CD4-positive, alpha-beta T cell treated with Interleukin-12 subunit alpha and Interleukin-12 subunit beta, for 1 hour (primary cell): ENCODE measurements at regions not wholly inside any gene's neighbourhood (a gene's known extent, or its start where the extent isn't known, plus 50 kb on each side); places are given as distances from the start of the nearest gene placed in this dataset.

Source experiments
- DNase-seq: peaks from one replicate; pipeline ENCODE4 v3.0.0-alpha.2; 2020

DNA sequence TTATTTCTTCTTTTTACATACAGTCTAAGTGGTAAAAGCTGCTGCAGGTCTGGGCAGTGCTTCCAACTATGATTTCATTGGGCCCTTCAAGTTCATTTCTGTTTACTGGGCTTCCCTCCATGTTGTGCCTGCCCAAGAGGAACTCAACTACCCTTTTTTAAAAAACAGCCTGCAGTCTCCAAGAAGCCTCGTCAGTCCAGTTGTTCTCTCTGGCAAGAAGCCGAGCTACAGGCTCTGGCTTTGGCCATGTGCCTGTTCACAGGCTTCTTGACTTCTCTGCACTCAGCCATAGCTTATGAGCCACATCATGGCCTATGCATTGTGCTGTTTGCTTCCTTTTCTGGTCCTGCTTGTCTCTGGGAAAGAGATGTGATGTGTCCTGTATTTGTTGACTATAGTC, 119.7 kb upstream of the PJA2 start:
- DNase-seq = no peak

DNA sequence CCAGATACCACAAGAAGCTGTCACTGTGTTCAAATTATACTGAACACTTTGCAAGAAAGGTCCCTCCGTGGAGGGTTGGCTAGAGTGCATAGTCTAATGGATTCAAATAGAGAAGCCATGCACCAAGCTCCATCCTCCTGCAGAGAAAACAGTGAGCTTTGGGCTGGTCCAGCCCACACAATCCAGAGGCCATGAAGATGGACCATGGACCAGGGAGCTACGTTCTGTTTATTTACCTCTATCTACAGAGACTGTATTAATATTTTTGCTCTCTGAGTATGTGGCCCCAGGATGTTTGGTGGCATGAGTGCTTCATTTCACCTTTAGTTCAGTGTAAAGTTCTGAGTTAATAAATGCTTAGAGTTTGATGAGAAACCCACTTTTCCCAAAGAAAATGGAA, 114.8 kb upstream of the PJA2 start:
- DNase-seq = no peak

DNA sequence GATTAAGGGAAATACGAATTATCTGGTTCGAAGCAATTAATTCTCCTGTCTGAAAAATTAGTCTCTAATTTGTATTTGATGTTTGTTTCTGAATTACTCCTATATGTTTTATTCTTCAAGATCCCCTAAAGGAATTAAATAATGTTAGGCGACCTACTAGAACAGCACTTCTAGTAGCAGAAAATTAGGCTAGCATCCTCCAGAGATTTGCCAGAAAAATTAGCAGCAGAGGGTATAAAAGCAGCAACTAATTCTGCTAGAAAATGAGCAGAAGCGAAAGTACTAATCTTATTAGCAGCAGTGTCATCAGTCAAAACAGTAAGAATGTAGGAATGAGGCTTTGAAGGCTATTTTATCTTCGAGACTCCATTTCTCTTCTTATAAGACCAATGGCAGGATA, 114.3 kb upstream of the PJA2 start:
- DNase-seq = no peak

DNA sequence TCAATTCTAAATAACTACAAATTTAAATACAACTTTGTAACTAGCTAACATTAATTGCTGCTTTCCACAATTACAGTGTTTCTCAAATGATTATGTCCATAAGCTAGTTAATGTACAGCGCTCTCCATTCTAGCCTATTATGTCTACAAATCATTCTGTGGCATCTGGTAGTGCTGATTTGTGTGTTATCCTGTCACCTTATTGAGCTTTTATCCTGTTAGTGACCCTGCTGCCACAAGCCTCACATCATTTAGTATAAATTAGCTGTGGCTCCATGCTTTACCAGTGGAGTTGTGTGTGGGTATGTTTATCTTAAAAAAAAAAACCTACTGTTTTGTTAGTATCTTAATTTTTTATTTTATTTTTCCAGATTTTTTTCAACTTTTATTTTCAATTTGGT, 112.6 kb upstream of the PJA2 start:
- no peak for DNase-seq

DNA sequence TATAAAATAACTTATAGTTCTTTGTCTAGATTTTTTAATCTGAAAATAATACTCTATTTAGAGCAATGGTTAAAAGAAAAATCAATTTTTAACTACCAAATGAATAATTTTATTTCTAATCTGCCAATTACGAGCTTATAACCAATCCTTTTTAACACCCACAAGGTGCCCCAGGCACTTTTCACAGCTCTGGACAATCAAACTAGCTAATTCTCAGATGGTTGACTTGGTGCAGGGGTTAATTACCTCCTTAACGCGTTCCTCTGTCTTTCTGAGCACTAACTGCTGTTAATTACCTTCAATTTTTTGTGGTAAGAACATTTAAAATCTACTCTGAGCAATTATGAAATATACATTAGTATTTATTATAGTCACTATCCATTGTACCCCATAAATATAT, 109.6 kb upstream of the PJA2 start:
- DNase-seq = no peak

DNA sequence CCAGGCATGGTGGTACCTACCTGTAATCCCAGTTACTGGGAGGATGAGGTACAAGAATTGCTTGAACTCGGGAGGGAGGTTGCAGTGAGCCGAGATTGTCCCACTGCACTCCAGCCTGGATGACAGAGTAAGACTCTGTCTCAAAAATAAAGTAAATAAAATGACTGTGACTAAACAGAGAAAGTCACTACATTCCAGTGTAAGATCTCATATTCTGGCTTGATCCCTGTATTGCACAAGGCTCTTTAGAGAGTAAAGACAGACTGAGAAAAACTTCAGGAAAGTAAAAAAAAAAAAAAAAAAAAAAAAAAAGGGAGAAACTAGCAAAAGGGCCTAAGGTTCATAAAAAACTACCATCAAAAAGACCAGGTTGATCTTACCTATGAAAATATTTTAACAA, 106.6 kb upstream of the PJA2 start:
- no peak for DNase-seq

DNA sequence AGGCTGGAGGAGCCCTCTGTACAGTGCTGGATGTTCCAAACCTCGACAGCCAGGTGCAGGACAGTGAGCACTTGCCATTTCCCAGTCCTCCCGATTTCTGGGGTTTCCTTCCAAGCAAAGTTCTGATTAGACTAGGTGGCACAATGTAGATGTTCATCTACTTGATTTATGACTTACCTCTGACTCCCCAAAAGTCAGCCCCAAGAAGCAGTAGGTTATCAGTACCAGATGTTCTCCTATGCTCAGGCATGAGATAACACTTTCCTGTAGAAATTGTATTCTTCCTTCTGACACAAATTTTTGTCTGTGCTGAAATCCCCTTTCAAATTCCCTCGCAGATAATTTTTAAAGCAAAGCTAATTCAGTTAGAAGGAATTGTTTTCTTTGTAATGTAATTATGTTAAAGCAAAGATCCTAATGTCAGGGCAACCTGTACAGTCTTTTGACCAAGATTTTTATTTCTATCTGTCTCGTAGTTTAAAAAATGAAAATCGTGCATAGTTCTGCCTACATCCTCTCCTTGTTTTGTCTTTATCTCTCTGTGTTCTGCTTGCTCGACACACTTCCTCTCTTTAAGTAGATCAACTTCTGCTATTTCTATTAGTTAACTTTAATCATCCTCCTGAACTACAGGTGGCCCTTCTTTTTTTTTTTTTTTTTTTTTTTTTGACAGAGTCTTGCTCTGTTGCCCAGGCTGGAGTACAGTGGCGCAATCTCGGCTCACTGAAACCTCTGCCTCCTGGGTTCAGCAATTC, 102.4 kb upstream of the PJA2 start:
- DNase-seq = no peak

DNA sequence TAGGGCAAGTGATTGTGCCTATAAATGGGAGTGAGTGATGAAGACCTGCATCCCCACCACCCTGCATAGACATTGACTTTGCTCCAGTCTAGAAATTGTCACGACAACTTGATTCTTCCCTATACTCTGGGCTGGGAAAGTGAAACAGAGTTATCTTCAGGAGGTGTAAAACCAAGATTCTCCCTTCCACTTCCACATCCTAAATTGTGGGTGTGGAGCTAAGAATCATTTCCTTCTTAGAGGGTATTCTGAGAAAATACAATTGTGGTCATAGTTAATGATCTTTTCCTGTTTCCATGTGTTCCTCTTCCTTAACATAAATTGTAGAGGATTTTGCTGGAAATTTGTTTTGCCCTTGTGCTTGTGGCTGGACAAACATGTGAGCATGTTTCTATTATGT, 96.8 kb upstream of the PJA2 start:
- DNase-seq = no peak

DNA sequence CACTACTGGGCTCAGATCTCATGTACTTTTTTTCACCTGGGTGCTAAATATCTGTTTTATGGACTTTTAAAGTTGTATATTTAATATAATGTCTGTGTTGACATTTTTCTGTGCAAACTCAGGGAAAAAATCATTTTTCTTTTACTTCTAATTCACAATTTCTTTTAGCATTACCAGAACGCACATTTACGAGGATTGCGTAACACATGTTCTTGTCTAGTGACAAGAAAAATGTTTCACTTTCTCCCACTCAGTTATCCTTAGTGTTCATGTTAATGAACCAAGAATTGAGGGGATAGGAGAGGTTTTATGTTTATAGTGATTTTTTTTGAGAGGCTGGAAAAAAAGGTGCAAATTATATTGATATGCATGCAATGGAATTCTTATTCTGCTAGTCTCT, 86.3 kb upstream of the PJA2 start:
- DNase-seq = no peak

DNA sequence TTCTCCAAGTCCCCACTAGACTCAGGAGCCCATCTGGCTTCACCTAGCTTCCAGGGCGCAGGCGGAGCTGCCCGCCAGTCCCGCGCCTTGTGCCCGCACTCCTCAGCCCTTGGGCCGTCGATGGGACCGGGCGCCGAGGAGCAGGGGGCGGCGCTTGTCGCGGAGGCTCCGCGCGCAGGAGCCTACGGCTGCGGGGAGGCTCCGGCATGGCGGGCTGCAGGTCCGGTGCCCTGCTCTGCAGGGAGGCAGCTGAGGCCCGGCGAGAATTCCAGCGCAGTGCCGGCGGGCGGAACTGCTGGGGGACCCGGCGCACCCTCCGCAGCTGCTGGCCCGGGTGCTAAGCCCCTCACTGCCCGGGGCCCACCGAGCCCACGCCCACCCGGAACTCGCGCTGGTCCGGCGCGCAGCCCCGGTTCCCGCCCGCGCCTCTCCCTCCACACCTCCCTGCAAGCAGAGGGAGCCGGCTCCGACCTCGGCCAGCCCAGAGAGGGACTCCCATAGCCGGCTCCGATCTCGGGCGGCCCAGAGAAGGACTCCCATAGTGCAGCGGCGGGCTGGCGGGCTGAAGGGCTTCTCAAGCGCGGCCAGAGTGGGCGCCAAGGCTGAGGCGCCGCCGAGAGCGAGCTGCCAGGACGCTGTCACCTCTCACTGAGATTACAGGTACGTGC, 78.1 kb upstream of the PJA2 start:
- no peak for DNase-seq

DNA sequence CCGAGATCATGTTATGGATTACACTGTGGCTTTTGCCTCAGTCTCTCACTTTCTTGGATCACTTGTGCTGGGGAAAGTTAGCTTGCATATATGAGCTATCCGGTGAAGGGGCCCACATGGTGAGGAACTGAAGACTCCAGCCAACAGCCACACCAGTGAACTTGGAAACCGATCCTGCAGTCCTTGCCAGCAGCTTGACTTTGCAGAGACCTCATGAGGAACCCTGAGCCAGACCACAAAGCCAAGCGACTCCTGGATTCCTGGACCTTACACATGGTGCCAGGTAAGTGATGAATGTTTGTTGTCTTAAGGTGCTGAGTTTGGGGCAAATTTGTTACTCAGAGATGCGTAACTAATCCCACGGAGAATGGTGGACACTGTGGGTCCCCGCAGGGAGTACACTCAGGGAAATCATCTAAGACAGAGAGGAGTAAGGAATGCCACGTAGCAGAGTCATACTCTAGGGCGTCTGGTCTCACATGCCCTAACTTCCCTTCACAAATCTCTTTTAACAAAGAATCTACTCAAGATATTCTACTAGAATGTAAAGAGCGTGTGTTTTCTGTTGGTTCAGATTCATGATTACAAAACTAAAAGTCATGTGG, 76.5 kb upstream of the PJA2 start:
- no peak for DNase-seq

DNA sequence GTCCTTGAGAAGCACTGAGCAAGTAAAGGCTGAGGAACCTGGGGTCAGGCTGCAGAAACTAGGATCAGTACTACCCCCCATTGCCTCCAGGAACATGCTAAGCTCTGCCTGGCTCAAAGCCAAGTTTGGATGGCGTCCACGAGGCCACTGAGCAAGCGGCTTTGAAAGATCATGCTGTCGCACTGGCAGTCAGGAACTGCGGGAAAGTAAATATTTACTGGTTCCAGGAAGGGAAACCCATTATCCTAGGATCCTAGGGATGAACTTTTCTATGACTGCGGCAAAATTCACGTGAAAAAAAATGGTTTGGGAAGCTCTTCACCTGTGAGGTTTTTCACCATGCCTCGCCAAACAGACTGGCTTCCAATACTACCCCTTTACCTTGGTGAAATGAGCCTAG, 75.3 kb upstream of the PJA2 start:
- no peak for DNase-seq

DNA sequence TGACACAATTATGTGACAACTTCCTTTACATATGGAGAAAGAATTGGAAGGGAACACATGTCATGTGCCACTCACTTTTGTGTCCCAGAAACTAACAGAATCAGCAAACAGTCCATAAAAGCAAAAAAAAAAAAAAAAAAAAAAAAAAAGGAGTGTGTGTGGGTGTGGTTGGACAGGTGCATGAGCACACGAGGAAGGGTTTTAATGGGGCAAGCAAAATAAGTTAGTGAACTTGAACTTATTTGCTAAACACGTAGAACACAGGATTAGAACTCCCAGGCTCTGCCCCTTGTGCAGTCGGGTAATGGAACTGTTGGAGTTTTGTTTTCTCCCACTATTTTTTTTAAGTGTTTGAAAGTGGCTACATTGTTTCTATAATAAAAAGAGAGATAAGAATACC, 74.8 kb upstream of the PJA2 start:
- no peak for DNase-seq

DNA sequence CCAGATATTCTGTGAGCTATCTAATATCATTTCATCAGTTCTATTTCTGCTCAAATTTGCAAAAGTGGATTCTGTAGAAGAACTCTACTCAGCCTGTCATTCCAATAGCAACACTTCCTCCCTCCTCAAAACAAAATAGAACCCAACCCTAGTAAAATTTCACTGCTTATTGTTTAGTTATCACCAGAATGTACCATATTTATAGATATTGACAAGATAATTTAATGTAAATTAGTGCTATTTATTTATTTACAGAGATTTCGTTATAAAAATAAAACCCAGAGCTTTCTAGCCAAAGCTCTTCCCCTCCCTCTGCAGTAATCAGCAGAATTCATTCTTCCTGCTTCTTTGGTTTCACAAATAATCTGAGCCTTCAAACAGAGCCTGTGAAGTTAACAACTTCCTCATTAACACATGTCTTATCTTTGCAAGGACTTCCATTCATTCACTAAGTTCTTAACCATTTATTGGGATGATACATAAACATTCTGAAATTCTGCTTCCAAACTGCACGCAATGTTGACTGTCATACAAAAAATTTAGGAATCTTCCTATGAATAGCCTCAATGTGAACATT, 73.7 kb upstream of the PJA2 start:
- no peak for DNase-seq

DNA sequence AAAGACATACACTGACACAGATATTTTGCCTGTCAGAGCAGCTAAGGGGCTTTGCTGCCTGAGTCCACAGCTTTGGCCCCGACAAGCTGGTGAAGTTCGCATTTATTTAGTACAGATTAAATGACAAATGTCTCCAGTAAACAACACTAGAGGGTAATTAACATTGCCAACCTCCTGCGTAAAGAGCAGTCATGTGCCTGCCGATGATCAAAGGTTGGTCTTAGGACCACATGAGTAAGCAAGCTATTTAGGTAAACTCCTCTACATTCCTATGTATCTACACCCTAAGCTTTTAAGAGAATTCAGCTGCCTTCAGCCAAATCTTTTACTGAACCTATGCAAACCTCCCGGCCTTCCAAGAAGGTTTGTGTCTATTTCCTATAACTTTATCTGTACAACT, 73.0 kb upstream of the PJA2 start:
- no peak for DNase-seq

DNA sequence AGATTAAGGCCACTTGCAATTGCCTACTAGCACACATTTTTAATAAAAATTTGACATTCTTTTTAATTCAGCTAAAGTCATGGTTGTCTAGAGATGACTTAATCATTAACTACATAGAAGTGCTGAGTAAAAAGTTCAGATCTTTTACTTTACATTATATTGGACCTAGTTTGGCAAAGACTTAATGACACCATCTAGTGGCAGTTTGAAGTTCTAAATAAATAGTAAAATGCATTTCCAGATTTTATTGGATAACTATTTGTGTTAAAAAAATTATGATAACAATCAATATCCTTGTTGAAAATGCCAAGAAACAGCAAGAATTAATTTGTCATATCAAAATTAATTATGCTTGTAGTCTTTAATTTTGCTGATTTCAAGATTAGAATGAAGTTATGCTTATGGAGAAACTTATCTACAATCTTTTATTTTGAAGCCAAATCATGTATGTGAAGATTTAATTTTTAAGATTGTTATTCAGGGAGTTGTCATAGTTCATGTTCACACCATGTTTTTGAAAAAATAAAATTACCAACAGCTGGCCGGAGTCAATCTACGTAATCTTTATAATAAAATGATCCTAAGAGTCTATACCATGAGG, 69.6 kb upstream of the PJA2 start:
- peak; percentile 13 for DNase-seq

DNA sequence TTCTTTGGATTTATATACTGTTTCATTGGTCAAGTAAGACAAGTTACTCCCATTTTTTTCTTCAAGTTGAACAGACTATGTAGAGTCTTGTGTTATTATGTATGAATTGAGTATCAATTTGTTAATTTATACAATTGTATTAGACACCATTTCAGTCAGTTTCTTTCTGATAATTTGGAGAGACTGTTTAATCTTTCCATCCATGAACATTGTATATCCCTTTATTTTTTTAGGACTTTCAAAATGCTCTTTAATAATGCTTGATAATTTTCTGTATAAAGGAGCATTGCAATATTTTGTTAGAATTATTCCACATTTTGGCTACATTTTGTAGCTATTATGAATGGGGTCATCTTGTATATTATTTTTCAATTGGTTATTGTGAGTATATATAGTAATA, 69.1 kb upstream of the PJA2 start:
- no peak for DNase-seq

DNA sequence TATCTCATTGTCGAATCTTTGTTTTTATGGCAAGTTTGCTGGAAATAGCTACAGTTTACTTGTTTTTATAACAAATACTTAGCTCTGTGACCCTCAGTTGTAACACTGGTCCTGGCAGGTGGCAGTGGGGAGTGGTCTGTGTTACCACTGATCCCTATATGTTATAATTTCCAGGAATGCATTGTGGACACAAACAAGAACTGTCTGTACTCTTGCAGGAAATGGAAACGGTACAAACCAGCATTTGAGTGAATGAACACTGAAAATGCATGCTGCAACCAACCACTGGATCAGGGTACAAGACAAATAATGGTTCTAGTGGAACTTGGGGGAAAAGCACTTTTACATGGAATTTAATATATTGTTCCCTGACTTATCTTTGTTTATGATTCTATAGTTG, 66.5 kb upstream of the PJA2 start:
- no peak for DNase-seq

DNA sequence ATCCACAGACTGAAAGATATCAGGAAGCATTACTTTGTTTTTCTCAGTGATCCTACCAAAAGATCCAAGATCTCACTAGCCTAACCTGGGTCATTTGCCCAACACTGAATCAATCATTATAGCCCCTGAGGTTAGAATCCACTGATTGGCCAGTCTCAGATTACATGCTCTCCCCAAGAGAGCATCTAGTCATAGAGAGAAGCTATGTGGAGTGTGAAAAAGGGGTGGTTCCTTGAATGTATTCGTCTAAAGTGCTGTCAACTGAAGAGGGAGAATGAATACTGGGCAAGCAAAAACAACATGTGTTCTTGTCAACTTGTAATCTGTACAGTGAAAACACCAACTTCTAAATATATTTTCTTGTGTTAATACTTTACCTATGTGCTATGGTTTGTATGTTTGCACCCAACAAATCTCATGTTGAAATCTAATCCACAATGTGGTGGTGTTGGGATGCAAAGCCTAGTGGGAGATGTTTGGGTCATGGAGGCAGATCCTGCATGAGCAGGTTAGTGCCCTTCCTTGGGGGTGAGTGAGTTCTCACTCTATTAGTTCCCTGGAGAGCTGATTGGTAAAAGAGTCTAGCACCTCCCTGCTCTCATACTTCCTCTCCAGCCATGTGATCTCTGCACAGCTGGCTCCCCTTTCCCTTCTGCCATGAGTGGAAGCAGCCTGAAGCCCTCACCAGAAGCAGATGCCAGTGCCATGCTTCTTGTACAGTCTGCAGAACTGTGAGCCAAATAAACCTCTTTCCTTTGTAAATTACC, 60.3 kb upstream of the PJA2 start:
- no peak for DNase-seq

DNA sequence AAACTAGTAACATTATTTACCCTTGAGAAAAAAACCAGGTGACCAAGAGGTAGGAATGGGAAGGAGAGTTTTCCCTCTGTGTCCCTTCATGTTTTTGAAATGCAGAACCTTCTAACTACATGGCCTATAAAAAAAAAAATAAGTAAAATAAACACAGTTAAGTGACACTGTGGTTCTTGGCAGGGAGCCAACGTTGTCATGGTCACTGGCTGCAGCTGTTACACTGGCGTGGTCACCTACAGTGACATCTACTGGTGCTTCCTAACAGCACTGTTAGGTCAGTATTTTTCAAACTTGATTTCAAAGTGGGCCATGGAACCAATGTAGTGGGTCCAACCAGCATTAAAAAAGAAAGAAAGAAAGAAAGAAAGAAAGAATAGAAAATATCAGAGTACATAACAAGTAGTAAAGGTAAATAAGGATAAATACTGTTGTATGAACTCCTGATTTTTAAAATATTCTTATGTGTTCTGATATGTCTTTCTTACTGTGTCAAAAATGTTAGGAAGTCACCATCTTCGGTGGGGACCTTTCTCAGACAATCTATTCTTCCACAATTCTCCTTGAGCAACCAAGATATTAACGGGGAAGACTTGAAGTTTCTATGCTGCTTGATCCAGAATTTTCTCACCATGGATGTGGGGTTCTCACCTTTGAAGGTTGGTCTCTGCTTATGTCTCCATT, 59.1 kb upstream of the PJA2 start:
- peak; percentile 79 for DNase-seq

DNA sequence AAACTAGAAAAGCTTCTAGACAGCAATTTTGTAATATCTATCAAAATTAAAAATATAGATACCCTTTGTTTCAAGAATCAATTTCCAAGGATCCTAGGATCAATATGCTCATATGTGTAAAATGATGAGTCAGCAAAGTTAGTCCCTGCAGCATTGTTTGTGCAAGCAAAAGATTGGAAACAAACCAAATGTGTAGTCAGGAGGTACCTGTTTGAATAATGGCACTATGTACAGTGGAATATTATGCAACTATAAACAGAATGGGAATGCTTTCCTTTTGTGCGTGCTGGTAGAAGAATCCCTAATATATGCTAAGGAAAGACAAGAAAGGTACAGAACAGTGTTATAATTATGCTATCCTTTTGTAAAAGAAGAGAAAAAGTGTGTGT, 58.5 kb upstream of the PJA2 start:
- no peak for DNase-seq

DNA sequence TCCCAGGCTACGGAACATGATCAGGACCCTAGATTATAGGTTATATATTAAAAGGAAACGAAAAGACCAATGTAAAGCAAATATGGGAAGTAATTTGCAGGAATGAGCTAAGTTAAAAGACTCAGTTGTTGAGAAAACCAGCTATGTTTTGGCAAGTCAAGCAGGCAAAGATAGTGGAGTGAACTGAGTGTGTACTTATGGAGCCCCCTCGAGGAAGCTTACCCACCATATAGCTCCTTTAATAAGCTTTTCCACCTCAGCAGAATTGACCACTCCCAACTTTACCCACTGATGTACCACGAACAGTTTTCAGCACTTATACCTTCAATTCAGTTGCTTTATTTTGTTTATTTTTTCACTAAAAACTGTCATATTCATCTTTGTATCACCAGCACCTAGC, 57.3 kb upstream of the PJA2 start:
- no peak for DNase-seq
